Trophoblast cell (in vitro differentiated cells and primary cell): ENCODE measurements at regions not wholly inside any gene's neighbourhood (a gene's known extent, or its start where the extent isn't known, plus 50 kb on each side); places are given as distances from the start of the nearest gene placed in this dataset.

Source experiments
- DNase-seq, 2 donors: peaks; one replicate each; pipeline ENCODE4 v3.0.0-alpha.2; 2016
- H2AFZ ChIP-seq: 2 replicates; pipeline ENCODE4 v1.6.1; 2013; ENCODE audit warnings: low read length, moderate library complexity, mild to moderate bottlenecking; ENCODE audit not compliant: insufficient read depth, poor library complexity
- H2AK5ac ChIP-seq: 2 replicates; pipeline ENCODE4 v1.6.1; 2013; ENCODE audit warnings: mild to moderate bottlenecking, low read length
- H2BK120ac ChIP-seq: 2 replicates; pipeline ENCODE4 v1.6.1; 2013; ENCODE audit warnings: low read length, mild to moderate bottlenecking, moderate library complexity; ENCODE audit not compliant: insufficient read depth, poor library complexity
- H2BK12ac ChIP-seq: 2 replicates; pipeline ENCODE4 v1.6.1; 2013; ENCODE audit warnings: mild to moderate bottlenecking, low read length, moderate library complexity
- H2BK5ac ChIP-seq: 2 replicates; pipeline ENCODE4 v1.6.1; 2013; ENCODE audit warnings: low read length, low read depth, moderate library complexity, mild to moderate bottlenecking; ENCODE audit not compliant: poor library complexity
- H3K14ac ChIP-seq: 2 replicates; pipeline ENCODE4 v1.6.1; 2013; ENCODE audit warnings: mild to moderate bottlenecking, low read length
- H3K18ac ChIP-seq: 2 replicates; pipeline ENCODE4 v1.6.1; 2013; ENCODE audit warnings: mild to moderate bottlenecking, low read length
- H3K23ac ChIP-seq: 2 replicates; pipeline ENCODE4 v1.6.1; 2013; ENCODE audit warnings: low read length
- H3K27ac ChIP-seq: 2 replicates; pipeline ENCODE4 v1.5.1; 2013; ENCODE audit warnings: low read depth, mild to moderate bottlenecking, inconsistent platforms, low read length, moderate library complexity
- H3K27me3 ChIP-seq: 2 replicates; pipeline ENCODE4 v1.6.1; 2013; ENCODE audit warnings: inconsistent platforms, mild to moderate bottlenecking, low read length, moderate library complexity; ENCODE audit not compliant: insufficient read depth
- H3K36me3 ChIP-seq, 2 experiments: 1 replicate in 1 of 2; 2 replicates in 1 of 2; pipeline ENCODE4 v1.6.1; 2013; ENCODE audit warnings: low read length in 2 of 2, mild to moderate bottlenecking in 2 of 2, moderate library complexity in 1 of 2; ENCODE audit not compliant: insufficient read depth in 2 of 2, control insufficient read depth in 1 of 2
- H3K4ac ChIP-seq: 2 replicates; pipeline ENCODE4 v1.6.1; 2013; ENCODE audit warnings: low read depth, mild to moderate bottlenecking, low read length, moderate library complexity
- H3K4me1 ChIP-seq, 2 experiments: 1 replicate in 1 of 2; 2 replicates in 1 of 2; pipeline ENCODE4 v1.6.1; 2013; ENCODE audit warnings: low read length in 2 of 2, mild to moderate bottlenecking in 2 of 2, moderate library complexity in 1 of 2; ENCODE audit not compliant: insufficient read depth in 2 of 2, control insufficient read depth in 1 of 2
- H3K4me2 ChIP-seq: 2 replicates; pipeline ENCODE4 v1.6.1; 2013; ENCODE audit warnings: inconsistent platforms, mild to moderate bottlenecking, low read length, moderate library complexity
- H3K4me3 ChIP-seq: 2 replicates; pipeline ENCODE4 v1.5.1; 2013; ENCODE audit warnings: mild to moderate bottlenecking, low read depth, low read length, inconsistent platforms
- H3K79me1 ChIP-seq: one replicate; pipeline ENCODE4 v1.6.1; 2013; ENCODE audit warnings: low read length
- H3K79me2 ChIP-seq: 2 replicates; pipeline ENCODE4 v1.6.1; 2013; ENCODE audit warnings: low read length, mild to moderate bottlenecking; ENCODE audit not compliant: control insufficient read depth, insufficient read depth, poor library complexity
- H3K9ac ChIP-seq: 2 replicates; pipeline ENCODE4 v1.6.1; 2013; ENCODE audit warnings: mild to moderate bottlenecking, low read length
- H3K9me3 ChIP-seq: 2 replicates; pipeline ENCODE4 v1.6.1; 2013; ENCODE audit warnings: low read depth, mild to moderate bottlenecking, control low read depth, inconsistent platforms, low read length; ENCODE audit not compliant: insufficient read depth
- H4K12ac ChIP-seq: 2 replicates; pipeline ENCODE4 v1.6.1; 2013; ENCODE audit warnings: low read depth, mild to moderate bottlenecking, low read length, moderate library complexity
- H4K8ac ChIP-seq: 2 replicates; pipeline ENCODE4 v1.6.1; 2013; ENCODE audit warnings: low read depth, mild to moderate bottlenecking, low read length, moderate library complexity
- H4K91ac ChIP-seq: one replicate; pipeline ENCODE4 v1.6.1; 2013; ENCODE audit warnings: low read depth, mild to moderate bottlenecking, low read length, moderate library complexity
- whole genome bisulfite sequencing: extraction: QIAGEN DNeasy Blood & Tissue Kit; methylation state at CpG from one replicate; pipeline ENCODE4 v1.1.7; 2013; ENCODE audit warnings: missing lambda C conversion rate; ENCODE audit not compliant: insufficient read length, insufficient coverage; ENCODE audit errors: extremely low coverage; 5-methylcytosine and 5-hydroxymethylcytosine counted together

DNA sequence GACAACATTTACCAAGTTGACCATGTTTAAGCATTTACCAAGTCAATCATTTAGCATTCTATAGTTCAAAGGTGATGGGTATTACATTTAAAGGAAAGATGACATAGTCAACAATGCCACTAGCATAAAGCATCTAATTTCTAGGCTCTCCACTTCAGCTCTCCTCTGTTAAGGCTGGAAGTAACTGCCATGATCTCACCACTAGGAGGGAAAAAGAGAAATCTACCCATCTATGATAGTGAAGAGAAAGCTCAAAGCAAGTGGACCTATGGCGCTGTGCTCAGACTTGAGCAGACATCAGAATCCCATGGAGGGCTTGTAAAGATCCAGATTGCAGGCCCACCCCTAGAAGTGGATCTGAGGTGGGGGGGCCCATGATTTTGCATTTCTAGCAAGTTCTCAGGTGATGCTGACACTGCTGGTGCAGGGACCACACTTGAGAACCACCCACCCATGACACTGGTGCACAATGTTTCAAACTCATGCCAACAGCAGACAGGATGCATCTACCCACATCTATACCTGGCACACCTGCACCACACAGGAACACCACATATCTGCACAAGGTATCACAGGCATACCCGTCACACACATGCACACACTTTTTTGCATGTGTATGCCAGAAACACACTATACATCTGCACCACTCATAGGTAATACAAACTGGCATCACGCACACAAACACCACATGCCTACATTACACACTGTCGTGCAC lies 392.9 kb upstream of the RUNX1 start:
- Histone ChIP-seq H3K9me3 (peaks cover 1% of the 10 kb centered on the region), H3K14ac (no peak overlapping the region), H2AK5ac (no peak overlapping the region), H3K4me3 (no peak overlapping the region), H3K4me2 (no peak overlapping the region), H3K18ac (no peak overlapping the region), H2AFZ (no peak overlapping the region), H3K23ac (peak overlapping the region; percentile 64), H3K79me1 (no peaks in the 10 kb centered on the region), H3K79me2 (no peaks in the 10 kb centered on the region), H4K12ac (no peak overlapping the region), H4K8ac (no peak overlapping the region), H3K4me1 (peaks cover 0 to 3% of the 10 kb centered on the region in 2 experiments), H2BK12ac (no peak overlapping the region), H3K36me3 (no peaks in the 10 kb centered on the region), H2BK5ac (no peak overlapping the region), H3K27ac (no peak overlapping the region), H3K9ac (no peak overlapping the region), H3K4ac (no peak overlapping the region), H2BK120ac (no peak overlapping the region), H4K91ac (no peak overlapping the region), H3K27me3 (no peaks in the 10 kb centered on the region)
- DNase-seq: no peak
- WGBS: no CpG with 5 or more reads among the region's 4 CpGs

DNA sequence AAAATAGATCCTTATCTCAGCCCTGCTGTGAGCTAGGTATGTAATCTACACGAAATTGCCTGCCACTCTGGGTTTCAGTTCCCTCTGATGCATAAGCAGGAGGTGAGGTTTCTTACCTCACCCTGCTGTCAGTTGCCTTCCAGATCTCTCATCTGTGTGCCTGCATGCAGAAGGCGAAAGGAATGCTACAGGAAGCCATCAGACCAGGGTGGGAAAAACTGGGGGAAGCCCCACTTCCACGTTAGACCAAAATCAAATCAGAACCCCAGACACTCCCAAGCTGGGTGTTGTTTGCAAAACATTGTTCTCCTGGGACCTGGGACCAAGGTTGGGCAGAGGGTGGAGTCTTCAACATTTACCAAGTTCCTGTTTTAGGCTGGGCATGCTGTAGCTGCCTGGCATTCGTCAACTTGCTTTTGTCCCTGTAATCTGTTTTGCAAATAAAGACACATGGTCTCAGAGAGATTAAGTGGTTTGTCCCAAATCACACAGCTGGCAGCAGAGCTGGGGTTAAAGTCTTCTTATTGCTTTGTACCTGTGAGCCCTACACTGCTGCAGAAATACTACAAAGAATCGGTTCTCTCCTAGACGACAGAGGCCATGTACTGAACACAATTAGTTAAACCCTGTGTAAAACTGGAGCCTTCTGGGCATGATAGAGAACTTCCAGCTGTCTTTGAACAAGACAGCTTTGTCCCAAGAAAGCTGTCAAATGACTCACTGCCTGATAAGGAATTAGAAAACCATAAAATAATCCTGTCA lies 389.7 kb upstream of the RUNX1 start:
- Histone ChIP-seq H4K12ac (no peak overlapping the region), H3K27me3 (no peaks in the 10 kb centered on the region), H3K4me3 (no peak overlapping the region), H3K79me2 (no peaks in the 10 kb centered on the region), H3K36me3 (no peaks in the 10 kb centered on the region), H3K18ac (no peak overlapping the region), H2BK5ac (no peak overlapping the region), H3K4ac (no peak overlapping the region), H3K4me1 (peaks cover 0 to 3% of the 10 kb centered on the region in 2 experiments), H3K14ac (no peak overlapping the region), H3K23ac (no peak overlapping the region), H4K8ac (no peak overlapping the region), H2AFZ (no peak overlapping the region), H3K4me2 (no peak overlapping the region), H3K9me3 (peaks cover 3% of the 10 kb centered on the region), H3K27ac (no peak overlapping the region), H2BK120ac (no peak overlapping the region), H3K79me1 (no peaks in the 10 kb centered on the region), H2AK5ac (no peak overlapping the region), H3K9ac (no peak overlapping the region), H2BK12ac (no peak overlapping the region), H4K91ac (no peak overlapping the region)
- peak in 1 of 2 donors; percentile 24 for DNase-seq
- WGBS: no CpG with 5 or more reads among the region's 6 CpGs

DNA sequence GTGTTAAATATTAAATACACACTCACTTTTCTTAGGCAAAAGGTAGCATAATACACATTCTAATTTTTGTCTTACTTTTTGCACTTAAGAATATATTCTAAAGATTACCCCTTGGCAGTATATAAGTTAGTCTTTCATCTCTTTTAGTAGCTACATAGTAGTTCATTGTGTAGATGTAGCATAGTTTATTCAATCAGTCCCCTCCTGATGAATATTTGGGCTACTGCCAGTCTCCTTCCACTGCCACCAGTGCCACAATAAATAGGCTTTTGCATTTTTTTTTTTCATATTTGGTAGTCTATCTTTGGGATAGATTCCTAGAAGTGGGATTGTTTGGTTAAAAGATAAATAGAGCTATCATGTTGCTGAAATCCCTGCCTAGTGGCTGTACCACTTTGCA lies 388.8 kb upstream of the RUNX1 start:
- H2AFZ ChIP-seq: no peak overlapping the region
- no peak overlapping the region for H4K91ac ChIP-seq
- no peak overlapping the region for H3K14ac ChIP-seq
- H3K4me2 ChIP-seq: no peak overlapping the region
- peaks cover 0 to 3% of the 10 kb centered on the region in 2 experiments for H3K4me1 ChIP-seq
- H2AK5ac ChIP-seq: no peak overlapping the region
- H3K9me3 ChIP-seq: peaks cover 3% of the 10 kb centered on the region
- H3K27ac ChIP-seq: no peak overlapping the region
- no peaks in the 10 kb centered on the region for H3K79me2 ChIP-seq
- H3K36me3 ChIP-seq: no peaks in the 10 kb centered on the region
- H2BK12ac ChIP-seq: no peak overlapping the region
- H3K79me1 ChIP-seq: no peaks in the 10 kb centered on the region
- H3K18ac ChIP-seq: no peak overlapping the region
- H3K4ac ChIP-seq: no peak overlapping the region
- H3K27me3 ChIP-seq: no peaks in the 10 kb centered on the region
- H4K12ac ChIP-seq: no peak overlapping the region
- no peak overlapping the region for H3K23ac ChIP-seq
- no peak overlapping the region for H3K4me3 ChIP-seq
- no peak overlapping the region for H2BK120ac ChIP-seq
- H3K9ac ChIP-seq: no peak overlapping the region
- H2BK5ac ChIP-seq: no peak overlapping the region
- H4K8ac ChIP-seq: no peak overlapping the region
- DNase-seq: no peak

DNA sequence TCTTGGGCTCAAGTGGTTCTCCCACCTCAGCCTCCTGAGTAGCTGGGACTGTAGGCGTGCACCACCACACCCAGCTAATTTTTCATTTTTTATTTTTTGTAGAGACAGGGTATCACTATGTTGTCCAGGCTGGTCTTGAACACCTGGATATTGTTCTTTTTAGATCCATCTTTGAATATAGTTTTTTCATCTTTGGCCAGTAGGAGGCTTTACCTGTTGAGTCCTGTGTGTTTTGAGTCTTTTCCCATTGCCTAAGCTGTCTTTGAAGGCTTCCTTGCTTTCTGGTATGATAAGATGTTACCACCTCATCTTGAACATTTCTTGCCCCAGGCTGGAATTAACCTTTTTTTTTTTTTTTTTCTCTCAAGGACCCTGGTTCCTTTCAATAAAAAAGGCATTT lies 387.8 kb upstream of the RUNX1 start:
- H3K14ac ChIP-seq: no peak overlapping the region
- no peak overlapping the region for H2BK120ac ChIP-seq
- DNase-seq: peak in 1 of 2 donors; percentile 27
- peaks cover 4% of the 10 kb centered on the region for H3K9me3 ChIP-seq
- H3K4me1 ChIP-seq: peaks cover 0 to 3% of the 10 kb centered on the region in 2 experiments
- H2BK12ac ChIP-seq: no peak overlapping the region
- H3K23ac ChIP-seq: no peak overlapping the region
- no peak overlapping the region for H3K18ac ChIP-seq
- H3K27me3 ChIP-seq: no peaks in the 10 kb centered on the region
- H4K12ac ChIP-seq: no peak overlapping the region
- H3K4me3 ChIP-seq: no peak overlapping the region
- no peak overlapping the region for H2AK5ac ChIP-seq
- no peak overlapping the region for H4K91ac ChIP-seq
- H3K4ac ChIP-seq: no peak overlapping the region
- H2AFZ ChIP-seq: no peak overlapping the region
- H2BK5ac ChIP-seq: no peak overlapping the region
- H3K36me3 ChIP-seq: no peaks in the 10 kb centered on the region
- no peak overlapping the region for H3K27ac ChIP-seq
- H3K4me2 ChIP-seq: no peak overlapping the region
- no peak overlapping the region for H4K8ac ChIP-seq
- no peak overlapping the region for H3K9ac ChIP-seq
- WGBS: no CpG with 5 or more reads among the region's 1 CpG
- H3K79me2 ChIP-seq: no peaks in the 10 kb centered on the region
- no peaks in the 10 kb centered on the region for H3K79me1 ChIP-seq
